Gastroesophageal sphincter (tissue), 3 donors: ENCODE measurements at regions not wholly inside any gene's neighbourhood (a gene's known extent, or its start where the extent isn't known, plus 50 kb on each side); places are given as distances from the start of the nearest gene placed in this dataset.

Source experiments
- POLR2A ChIP-seq, 2 donors: fragments of 450-650 bp; IDR thresholded peaks; one replicate each; pipeline ENCODE4 v1.6.1; 2017; ENCODE audit warnings: antibody characterized with exemption in 2 of 2, mild to moderate bottlenecking in 2 of 2, moderate library complexity in 1 of 2
- TF ChIP-seq, protein P1 (sequence below), 4 experiments: fragments of 200-600 bp in 2 of 4; fragments of 450-650 bp in 2 of 4; sonication (generic) in 1 of 4; IDR thresholded peaks; one replicate each; pipeline ENCODE4 v1.5.1; 2017 to 2019; ENCODE audit warnings: antibody characterized with exemption in 4 of 4, mild to moderate bottlenecking in 2 of 4, moderate library complexity in 2 of 4

DNA sequence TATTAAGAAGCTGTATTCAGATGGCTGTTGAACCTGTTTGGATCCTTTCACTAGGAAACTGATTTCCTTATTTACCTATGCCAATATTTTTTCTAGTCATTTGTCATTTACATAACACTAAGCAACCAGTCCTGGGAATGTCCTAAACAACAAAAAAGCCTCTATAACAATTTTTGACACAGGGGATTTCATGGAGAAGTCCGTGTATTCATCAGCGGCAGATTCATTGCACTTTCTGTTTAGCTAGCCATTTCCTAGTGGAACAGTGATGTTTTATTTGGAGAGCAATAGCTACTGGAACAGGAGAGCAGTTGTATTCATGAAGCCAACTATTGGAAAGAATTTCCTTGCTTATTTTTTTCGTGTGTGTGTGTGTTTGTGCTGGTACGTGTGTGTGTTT lies 604.3 kb upstream of the POU3F3 start:
- TF ChIP-seq, protein P1, sequence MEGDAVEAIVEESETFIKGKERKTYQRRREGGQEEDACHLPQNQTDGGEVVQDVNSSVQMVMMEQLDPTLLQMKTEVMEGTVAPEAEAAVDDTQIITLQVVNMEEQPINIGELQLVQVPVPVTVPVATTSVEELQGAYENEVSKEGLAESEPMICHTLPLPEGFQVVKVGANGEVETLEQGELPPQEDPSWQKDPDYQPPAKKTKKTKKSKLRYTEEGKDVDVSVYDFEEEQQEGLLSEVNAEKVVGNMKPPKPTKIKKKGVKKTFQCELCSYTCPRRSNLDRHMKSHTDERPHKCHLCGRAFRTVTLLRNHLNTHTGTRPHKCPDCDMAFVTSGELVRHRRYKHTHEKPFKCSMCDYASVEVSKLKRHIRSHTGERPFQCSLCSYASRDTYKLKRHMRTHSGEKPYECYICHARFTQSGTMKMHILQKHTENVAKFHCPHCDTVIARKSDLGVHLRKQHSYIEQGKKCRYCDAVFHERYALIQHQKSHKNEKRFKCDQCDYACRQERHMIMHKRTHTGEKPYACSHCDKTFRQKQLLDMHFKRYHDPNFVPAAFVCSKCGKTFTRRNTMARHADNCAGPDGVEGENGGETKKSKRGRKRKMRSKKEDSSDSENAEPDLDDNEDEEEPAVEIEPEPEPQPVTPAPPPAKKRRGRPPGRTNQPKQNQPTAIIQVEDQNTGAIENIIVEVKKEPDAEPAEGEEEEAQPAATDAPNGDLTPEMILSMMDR (IDR thresholded peaks at IDR 0.05) = no peak
- TF ChIP-seq POLR2A (IDR thresholded peaks at IDR 0.05) = no peak
